H9 (cell line): ENCODE measurements at regions not wholly inside any gene's neighbourhood (a gene's known extent, or its start where the extent isn't known, plus 50 kb on each side); places are given as distances from the start of the nearest gene placed in this dataset.

Experiments used
- DNase-seq: peaks from one replicate; pipeline ENCODE4 v3.0.0-alpha.2; 2017
- H2AFZ ChIP-seq: one replicate; pipeline ENCODE4 v1.6.1; 2013; ENCODE audit warnings: mild to moderate bottlenecking, low read length, control low read depth, moderate library complexity
- H2AK5ac ChIP-seq: 2 replicates; pipeline ENCODE4 v1.6.1; 2013; ENCODE audit warnings: low read length, control low read depth, mixed read lengths; ENCODE audit not compliant: insufficient read length
- H2BK120ac ChIP-seq: one replicate; pipeline ENCODE4 v1.6.1; 2013; ENCODE audit warnings: low read depth, mild to moderate bottlenecking, low read length, control low read depth, inconsistent platforms; ENCODE audit not compliant: poor library complexity, severe bottlenecking
- H2BK12ac ChIP-seq: 2 replicates; pipeline ENCODE4 v1.6.1; 2013; ENCODE audit warnings: low read length, control low read depth, mixed read lengths, low read depth; ENCODE audit not compliant: insufficient read length
- H2BK15ac ChIP-seq: 2 replicates; pipeline ENCODE4 v1.6.1; 2013; ENCODE audit warnings: low read depth, low read length, control low read depth
- H2BK20ac ChIP-seq: one replicate; pipeline ENCODE4 v1.6.1; 2013; ENCODE audit warnings: low read depth, mild to moderate bottlenecking, low read length, control low read depth, inconsistent platforms; ENCODE audit not compliant: poor library complexity, severe bottlenecking
- H2BK5ac ChIP-seq: 2 replicates; pipeline ENCODE4 v1.6.1; 2013; ENCODE audit warnings: low read length, control low read depth, mixed read lengths; ENCODE audit not compliant: insufficient read length
- H3K14ac ChIP-seq: 2 replicates; pipeline ENCODE4 v1.6.1; 2013; ENCODE audit warnings: low read length, control low read depth; ENCODE audit not compliant: insufficient read depth
- H3K18ac ChIP-seq: 2 replicates; pipeline ENCODE4 v1.6.1; 2013; ENCODE audit warnings: low read depth, mild to moderate bottlenecking, mixed read lengths, low read length, control low read depth; ENCODE audit not compliant: insufficient read length
- H3K23ac ChIP-seq: 2 replicates; pipeline ENCODE4 v1.6.1; 2013; ENCODE audit warnings: low read length, control low read depth, mixed read lengths, low read depth; ENCODE audit not compliant: insufficient read length
- H3K23me2 ChIP-seq: 2 replicates; pipeline ENCODE4 v1.6.1; 2013; ENCODE audit warnings: low read depth, mild to moderate bottlenecking, mixed read lengths, low read length, control low read depth; ENCODE audit not compliant: insufficient read length, poor library complexity, severe bottlenecking
- H3K27ac ChIP-seq: 2 replicates; pipeline ENCODE4 v1.5.1; 2013; ENCODE audit warnings: low read length, control low read depth, mixed read lengths, low read depth; ENCODE audit not compliant: insufficient read length
- H3K27me3 ChIP-seq: 2 replicates; pipeline ENCODE4 v1.6.1; 2013; ENCODE audit warnings: low read length, control low read depth, inconsistent platforms; ENCODE audit not compliant: insufficient read depth
- H3K4ac ChIP-seq: 2 replicates; pipeline ENCODE4 v1.6.1; 2013; ENCODE audit warnings: low read depth, mild to moderate bottlenecking, control low read depth, inconsistent platforms, low read length, moderate library complexity
- H3K4me1 ChIP-seq: 2 replicates; pipeline ENCODE4 v1.6.1; 2013; ENCODE audit warnings: low read length, control low read depth, inconsistent platforms; ENCODE audit not compliant: insufficient read depth
- H3K4me2 ChIP-seq: 2 replicates; pipeline ENCODE4 v1.6.1; 2013; ENCODE audit warnings: low read length, control low read depth, mixed read lengths; ENCODE audit not compliant: insufficient read length, insufficient read depth
- H3K56ac ChIP-seq: 2 replicates; pipeline ENCODE4 v1.6.1; 2013; ENCODE audit warnings: low read depth, mild to moderate bottlenecking, mixed read lengths, low read length, control low read depth; ENCODE audit not compliant: insufficient read length
- H3K79me1 ChIP-seq: 2 replicates; pipeline ENCODE4 v1.6.1; 2013; ENCODE audit warnings: low read depth, mild to moderate bottlenecking, moderate library complexity, low read length, control low read depth, inconsistent platforms; ENCODE audit not compliant: insufficient read depth, poor library complexity, severe bottlenecking
- H3K79me2 ChIP-seq: 2 replicates; pipeline ENCODE4 v1.6.1; 2013; ENCODE audit warnings: low read length, control low read depth, inconsistent platforms; ENCODE audit not compliant: insufficient read depth
- H3K9ac ChIP-seq: 2 replicates; pipeline ENCODE4 v1.6.1; 2013; ENCODE audit warnings: low read length, control low read depth, mixed read lengths; ENCODE audit not compliant: insufficient read length; ENCODE audit errors: extremely low read depth
- H3K9me3 ChIP-seq: one replicate; pipeline ENCODE4 v1.6.1; 2013; ENCODE audit warnings: low read depth, low read length, inconsistent platforms; ENCODE audit not compliant: control insufficient read depth
- H3T11ph ChIP-seq: one replicate; pipeline ENCODE4 v1.6.1; 2013; ENCODE audit warnings: mild to moderate bottlenecking, low read length, control low read depth, inconsistent platforms
- H4K20me1 ChIP-seq: one replicate; pipeline ENCODE4 v1.6.1; 2013; ENCODE audit not compliant: control insufficient read depth, insufficient read length, insufficient read depth
- H4K5ac ChIP-seq: 2 replicates; pipeline ENCODE4 v1.6.1; 2013; ENCODE audit warnings: low read depth, mild to moderate bottlenecking, mixed read lengths, low read length, control low read depth; ENCODE audit not compliant: insufficient read length
- H4K8ac ChIP-seq: replicated peaks from 2 replicates; pipeline ENCODE4 v1.6.1; 2013; ENCODE audit warnings: low read length, control low read depth, mixed read lengths, low read depth; ENCODE audit not compliant: insufficient read length
- H4K91ac ChIP-seq: 2 replicates; pipeline ENCODE4 v1.6.1; 2013; ENCODE audit warnings: low read depth, mild to moderate bottlenecking, moderate library complexity, mixed read lengths, low read length, control low read depth; ENCODE audit not compliant: insufficient read length
- H3K27ac Mint-ChIP-seq, 3 experiments: 2 replicates in 2 of 3; 3 replicates in 1 of 3; pipeline ENCODE4 v1.8.0; 2020 to 2021; ENCODE audit warnings: mixed read lengths in 3 of 3, mild to moderate bottlenecking in 1 of 3, moderate library complexity in 1 of 3
- H3K27me3 Mint-ChIP-seq: 2 replicates; pipeline ENCODE4 v1.8.0; 2021; ENCODE audit warnings: low read depth, mild to moderate bottlenecking, moderate library complexity, mixed read lengths
- H3K36me3 Mint-ChIP-seq, 3 experiments: 2 replicates in 2 of 3; 3 replicates in 1 of 3; pipeline ENCODE4 v1.8.0; 2020 to 2021; ENCODE audit warnings: low read depth in 3 of 3, mixed read lengths in 3 of 3; ENCODE audit not compliant: insufficient read depth in 1 of 3
- H3K4me1 Mint-ChIP-seq, 2 experiments: 2 replicates each; pipeline ENCODE4 v1.8.0; 2020; ENCODE audit warnings: mixed read lengths in 2 of 2
- H3K4me3 Mint-ChIP-seq, 2 experiments: 2 replicates in 1 of 2; 3 replicates in 1 of 2; pipeline ENCODE4 v1.8.0; 2020 to 2021; ENCODE audit warnings: mild to moderate bottlenecking in 2 of 2, mixed read lengths in 2 of 2, moderate library complexity in 1 of 2
- H3K9me3 Mint-ChIP-seq, 2 experiments: 2 replicates in 1 of 2; 3 replicates in 1 of 2; pipeline ENCODE4 v1.8.0; 2020; ENCODE audit warnings: mild to moderate bottlenecking in 2 of 2, mixed read lengths in 2 of 2, moderate library complexity in 1 of 2
- WGBS: extraction: QIAGEN DNeasy Blood & Tissue Kit; methylation state at CpG from one replicate; pipeline ENCODE4 v1.1.7; 2013; ENCODE audit warnings: missing lambda C conversion rate, low lambda C conversion rate, mixed read lengths; ENCODE audit not compliant: insufficient read length; ENCODE audit errors: extremely low coverage; 5-methylcytosine and 5-hydroxymethylcytosine counted together
- TF ChIP-seq, protein P1 (sequence below): fragments of 200-600 bp; sonication (generic); conservative IDR thresholded peaks from 3 replicates; pipeline ENCODE4 v1.8.0; 2021; ENCODE audit warnings: antibody characterized with exemption, mild to moderate bottlenecking

DNA sequence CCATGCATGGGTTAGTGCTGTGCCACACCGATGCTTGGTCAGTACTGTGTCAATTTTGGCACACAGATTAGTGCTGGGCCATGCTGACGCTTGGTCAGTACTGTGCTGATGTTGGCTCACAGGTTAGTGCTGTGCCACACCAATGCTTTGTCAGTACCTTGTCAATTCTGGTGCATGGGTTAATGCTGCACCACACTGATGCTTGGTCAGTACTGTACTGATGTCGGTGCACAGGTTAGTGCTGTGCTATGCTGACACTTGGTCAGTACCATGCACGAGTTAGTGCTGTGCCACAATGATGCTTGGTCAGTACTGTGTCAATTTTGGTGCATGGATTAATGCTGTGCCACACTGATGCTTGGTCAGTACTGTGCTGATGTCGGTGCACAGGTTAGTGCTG, 103.0 kb downstream of the NPIPB11 start:
- Histone ChIP-seq H2BK120ac (no peak overlapping the region), H3K79me1 (no peaks in the 10 kb centered on the region), H2BK15ac (no peak overlapping the region), H3K27ac (no peak overlapping the region), H3T11ph (no peak overlapping the region), H4K91ac (no peak overlapping the region), H4K5ac (no peak overlapping the region), H3K27me3 (no peaks in the 10 kb centered on the region), H3K14ac (no peak overlapping the region), H2BK5ac (no peak overlapping the region), H3K4me1 (no peaks in the 10 kb centered on the region), H3K9me3 (no peaks in the 10 kb centered on the region), H3K79me2 (no peaks in the 10 kb centered on the region), H3K23me2 (no peaks in the 10 kb centered on the region), H4K8ac (no peak overlapping the region), H3K4me2 (no peak overlapping the region), H3K4ac (no peak overlapping the region), H2BK12ac (no peak overlapping the region), H2AFZ (no peak overlapping the region), H3K18ac (no peak overlapping the region), H2BK20ac (no peak overlapping the region), H3K23ac (no peak overlapping the region), H3K56ac (no peak overlapping the region), H3K9ac (no peak overlapping the region), H2AK5ac (no peak overlapping the region), H4K20me1 (no peaks in the 10 kb centered on the region)
- Mint-ChIP-seq H3K27me3 (no peaks in the 10 kb centered on the region; the same call in 1 of the 2 replicates), H3K4me1 (peaks cover 4 to 7% of the 10 kb centered on the region in 2 experiments; a peak in 3 of 4 replicates), H3K36me3 (no peaks in the 10 kb centered on the region), H3K9me3 (no peaks in the 10 kb centered on the region), H3K27ac (no peak overlapping the region), H3K4me3 (no peak overlapping the region)
- DNase-seq, result no peak
- TF ChIP-seq, protein P1, sequence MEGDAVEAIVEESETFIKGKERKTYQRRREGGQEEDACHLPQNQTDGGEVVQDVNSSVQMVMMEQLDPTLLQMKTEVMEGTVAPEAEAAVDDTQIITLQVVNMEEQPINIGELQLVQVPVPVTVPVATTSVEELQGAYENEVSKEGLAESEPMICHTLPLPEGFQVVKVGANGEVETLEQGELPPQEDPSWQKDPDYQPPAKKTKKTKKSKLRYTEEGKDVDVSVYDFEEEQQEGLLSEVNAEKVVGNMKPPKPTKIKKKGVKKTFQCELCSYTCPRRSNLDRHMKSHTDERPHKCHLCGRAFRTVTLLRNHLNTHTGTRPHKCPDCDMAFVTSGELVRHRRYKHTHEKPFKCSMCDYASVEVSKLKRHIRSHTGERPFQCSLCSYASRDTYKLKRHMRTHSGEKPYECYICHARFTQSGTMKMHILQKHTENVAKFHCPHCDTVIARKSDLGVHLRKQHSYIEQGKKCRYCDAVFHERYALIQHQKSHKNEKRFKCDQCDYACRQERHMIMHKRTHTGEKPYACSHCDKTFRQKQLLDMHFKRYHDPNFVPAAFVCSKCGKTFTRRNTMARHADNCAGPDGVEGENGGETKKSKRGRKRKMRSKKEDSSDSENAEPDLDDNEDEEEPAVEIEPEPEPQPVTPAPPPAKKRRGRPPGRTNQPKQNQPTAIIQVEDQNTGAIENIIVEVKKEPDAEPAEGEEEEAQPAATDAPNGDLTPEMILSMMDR, result no peak
- WGBS, result no CpG with 5 or more reads among the region's 5 CpGs
